ENCODE measurements at regions not wholly inside any gene's neighbourhood (a gene's known extent, or its start where the extent isn't known, plus 50 kb on each side); places are given as distances from the start of the nearest gene placed in this dataset.
"Not testable (repeated sequence)": the region's sequence is repeated elsewhere in the genome, so short reads cannot be mapped to it uniquely, and the experiment has no call there.

DNA sequence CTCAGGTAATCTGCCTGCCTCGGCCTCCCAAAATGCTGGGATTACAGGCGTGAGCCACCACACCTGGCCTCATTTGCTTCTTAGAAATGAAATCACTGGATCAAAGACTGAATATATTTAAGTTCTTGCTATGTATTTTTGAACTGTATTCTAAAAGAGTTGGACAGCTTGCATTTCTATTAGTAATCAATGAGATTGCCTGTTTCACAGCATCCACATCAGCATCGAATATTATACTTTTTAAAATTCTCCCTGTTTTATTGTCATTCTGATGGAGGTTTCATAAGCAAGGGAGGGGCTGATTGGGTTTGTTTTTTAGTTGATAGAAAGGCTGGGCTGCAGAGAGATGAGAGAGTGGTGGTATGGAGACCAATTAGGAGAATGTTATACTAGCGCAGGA is 68.7 kb upstream of the CREB3L1 start:
- Mint-ChIP-seq H3K4me3 (no peak overlapping the region), H3K4me1 (ENCODE audit: low read depth) (peaks cover 11% of the 10 kb centered on the region), H3K36me3 (ENCODE audit: low read depth) (no peaks in the 10 kb centered on the region), H3K27ac (no peak overlapping the region), H3K27me3 (peaks cover 7% of the 10 kb centered on the region), H3K9me3 (no peaks in the 10 kb centered on the region)
- TF ChIP-seq CTCF (IDR thresholded peaks at IDR 0.05): no peak
- intact Hi-C loops (cut with micrococcal nuclease): no loop called here
- DNase-seq: no peak
- ChIA-PET CTCF (interaction anchor here (1.4 to 2.4 kb wide), 2 partner anchors 34 to 244 kb away, joined by 4 to 10 read pairs; no protein-coding TSS in a partner anchor), POLR2A (interaction anchor here (1.3 kb wide), 1 partner anchor 30 kb away, joined by 3 read pairs; no protein-coding TSS in a partner anchor)
- ATAC-seq: no peak

DNA sequence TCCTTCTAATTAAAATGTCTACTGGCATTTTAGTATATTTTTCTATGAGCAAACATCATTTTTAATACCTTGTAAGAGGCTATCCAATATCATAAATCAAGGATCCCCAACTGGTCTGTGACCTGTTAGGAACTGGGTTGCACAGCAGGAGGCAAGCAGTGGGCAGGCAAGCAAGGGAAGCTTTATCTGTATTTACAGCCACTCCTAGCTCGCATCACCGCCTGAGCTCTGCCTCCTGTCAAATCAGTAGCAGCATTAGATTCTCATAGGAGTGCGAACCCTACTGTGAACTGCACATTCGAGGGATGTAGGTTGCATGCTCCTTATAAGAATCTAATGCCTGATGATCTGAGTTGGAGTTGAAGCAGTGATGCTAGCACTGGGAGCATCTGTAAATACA is 70.2 kb upstream of the CREB3L1 start:
- Mint-ChIP-seq H3K27ac (no peak overlapping the region), H3K4me3 (no peak overlapping the region), H3K4me1 (ENCODE audit: low read depth) (peaks cover 11% of the 10 kb centered on the region), H3K27me3 (peaks cover 15% of the 10 kb centered on the region), H3K9me3 (no peaks in the 10 kb centered on the region), H3K36me3 (ENCODE audit: low read depth) (no peaks in the 10 kb centered on the region)
- no peak for ATAC-seq
- TF ChIP-seq CTCF (IDR thresholded peaks at IDR 0.05): no peak
- ChIA-PET CTCF (interaction anchor here (1.4 to 2.4 kb wide), 2 partner anchors 36 to 242 kb away, joined by 4 to 10 read pairs; no protein-coding TSS in a partner anchor), POLR2A (no interaction called here)
- no peak for DNase-seq
- intact Hi-C loops (cut with micrococcal nuclease): no loop called here

- CTCF ChIA-PET; H3K4me1 Mint-ChIP-seq (ENCODE audit: low read depth); intact Hi-C loops (cut with micrococcal nuclease); POLR2A ChIA-PET; H3K27ac Mint-ChIP-seq; H3K4me3 Mint-ChIP-seq; H3K9me3 Mint-ChIP-seq; ATAC-seq; DNase-seq; H3K36me3 Mint-ChIP-seq (ENCODE audit: low read depth): not testable (repeated sequence)
- peaks cover 21% of the 10 kb centered on the region for H3K27me3 Mint-ChIP-seq
Measured at GRCh38 chr11:46204415-46204814, 73.0 kb upstream of the CREB3L1 start.

- peaks cover 20% of the 10 kb centered on the region for H3K27me3 Mint-ChIP-seq
- no peak overlapping the region for H3K4me3 Mint-ChIP-seq
- ATAC-seq (no peak), DNase-seq (no peak)
- no peaks in the 10 kb centered on the region for H3K9me3 Mint-ChIP-seq
- intact Hi-C loops (cut with micrococcal nuclease): no loop called here
- no peaks in the 10 kb centered on the region for H3K36me3 Mint-ChIP-seq (ENCODE audit: low read depth)
- no peak overlapping the region for H3K27ac Mint-ChIP-seq
- CTCF ChIA-PET: no interaction called here
- POLR2A ChIA-PET: no interaction called here
- no peak for TF ChIP-seq CTCF (IDR thresholded peaks at IDR 0.05)
- no peaks in the 10 kb centered on the region for H3K4me1 Mint-ChIP-seq (ENCODE audit: low read depth)
Measured at GRCh38 chr11:46203746-46204145, 73.7 kb upstream of the CREB3L1 start.

- ChIA-PET POLR2A (no interaction called here), CTCF (no interaction called here)
- ATAC-seq: no peak
- Mint-ChIP-seq H3K4me3 (no peak overlapping the region), H3K27ac (no peak overlapping the region), H3K36me3 (ENCODE audit: low read depth) (no peaks in the 10 kb centered on the region), H3K9me3 (no peaks in the 10 kb centered on the region), H3K4me1 (ENCODE audit: low read depth) (no peaks in the 10 kb centered on the region), H3K27me3 (peaks cover 22% of the 10 kb centered on the region)
- TF ChIP-seq CTCF (IDR thresholded peaks at IDR 0.05): no peak
- intact Hi-C loops (cut with micrococcal nuclease): no loop called here
- DNase-seq: no peak
Measured at GRCh38 chr11:46202696-46203391, 74.6 kb upstream of the CREB3L1 start.

Measured in activated CD8-positive, alpha-beta T cell treated with anti-CD3 and anti-CD28 coated beads for 36 hours (primary cell).